Neuron (in vitro differentiated cells): ENCODE measurements at regions not wholly inside any gene's neighbourhood (a gene's known extent, or its start where the extent isn't known, plus 50 kb on each side); places are given as distances from the start of the nearest gene placed in this dataset.

Experiments
- H2AFZ ChIP-seq: one replicate; pipeline ENCODE4 v1.6.1; 2013; ENCODE audit warnings: low read depth, mild to moderate bottlenecking, inconsistent platforms, low read length, moderate library complexity
- H3K27me3 ChIP-seq: one replicate; pipeline ENCODE4 v1.6.1; 2013; ENCODE audit warnings: low read length; ENCODE audit not compliant: insufficient read depth
- H3K36me3 ChIP-seq: one replicate; pipeline ENCODE4 v1.6.1; 2013; ENCODE audit warnings: low read length; ENCODE audit not compliant: insufficient read depth
- H3K4me1 ChIP-seq: one replicate; pipeline ENCODE4 v1.6.1; 2013; ENCODE audit warnings: low read length; ENCODE audit not compliant: insufficient read depth
- H3K4me3 ChIP-seq: 2 replicates; pipeline ENCODE4 v1.5.1; 2013; ENCODE audit warnings: mild to moderate bottlenecking, low read length, moderate library complexity
- H3K9me3 ChIP-seq: one replicate; pipeline ENCODE4 v1.6.1; 2013; ENCODE audit warnings: low read length

GRCh38 chr2:235332240-235332890, 161.5 kb upstream of the AGAP1 start:
- no peaks in the 10 kb centered on the region for H3K9me3 ChIP-seq
- H3K27me3 ChIP-seq: no peaks in the 10 kb centered on the region
- no peaks in the 10 kb centered on the region for H3K4me1 ChIP-seq
- H3K4me3 ChIP-seq: no peak overlapping the region
- no peak overlapping the region for H2AFZ ChIP-seq
- no peaks in the 10 kb centered on the region for H3K36me3 ChIP-seq

DNA sequence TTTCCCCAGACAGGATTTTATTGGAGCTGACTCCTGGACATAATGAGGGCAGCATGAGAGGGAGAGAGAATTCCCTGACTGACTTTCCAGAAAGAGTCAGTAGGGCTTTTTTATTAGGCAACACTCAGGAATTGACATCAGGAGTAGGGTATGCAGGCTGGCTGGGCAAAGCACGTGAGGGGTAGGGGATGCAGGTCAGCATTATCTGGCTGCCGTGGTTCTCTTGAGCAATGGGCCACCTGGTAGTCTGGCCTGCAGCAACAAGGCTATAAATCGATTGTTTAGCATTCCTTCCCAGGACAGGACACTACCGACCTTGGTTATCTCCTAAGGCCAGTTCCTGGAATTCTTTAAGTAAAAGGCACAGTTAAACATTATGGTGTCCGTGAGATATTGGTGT, 160.8 kb upstream of the AGAP1 start:
- no peak overlapping the region for H2AFZ ChIP-seq
- no peaks in the 10 kb centered on the region for H3K27me3 ChIP-seq
- no peaks in the 10 kb centered on the region for H3K36me3 ChIP-seq
- no peak overlapping the region for H3K4me3 ChIP-seq
- H3K4me1 ChIP-seq: no peaks in the 10 kb centered on the region
- H3K9me3 ChIP-seq: no peaks in the 10 kb centered on the region

GRCh38 chr2:235334179-235334578, 159.7 kb upstream of the AGAP1 start:
- Histone ChIP-seq H3K4me3 (no peak overlapping the region), H2AFZ (no peak overlapping the region), H3K4me1 (no peaks in the 10 kb centered on the region), H3K9me3 (no peaks in the 10 kb centered on the region), H3K27me3 (no peaks in the 10 kb centered on the region), H3K36me3 (no peaks in the 10 kb centered on the region)

DNA sequence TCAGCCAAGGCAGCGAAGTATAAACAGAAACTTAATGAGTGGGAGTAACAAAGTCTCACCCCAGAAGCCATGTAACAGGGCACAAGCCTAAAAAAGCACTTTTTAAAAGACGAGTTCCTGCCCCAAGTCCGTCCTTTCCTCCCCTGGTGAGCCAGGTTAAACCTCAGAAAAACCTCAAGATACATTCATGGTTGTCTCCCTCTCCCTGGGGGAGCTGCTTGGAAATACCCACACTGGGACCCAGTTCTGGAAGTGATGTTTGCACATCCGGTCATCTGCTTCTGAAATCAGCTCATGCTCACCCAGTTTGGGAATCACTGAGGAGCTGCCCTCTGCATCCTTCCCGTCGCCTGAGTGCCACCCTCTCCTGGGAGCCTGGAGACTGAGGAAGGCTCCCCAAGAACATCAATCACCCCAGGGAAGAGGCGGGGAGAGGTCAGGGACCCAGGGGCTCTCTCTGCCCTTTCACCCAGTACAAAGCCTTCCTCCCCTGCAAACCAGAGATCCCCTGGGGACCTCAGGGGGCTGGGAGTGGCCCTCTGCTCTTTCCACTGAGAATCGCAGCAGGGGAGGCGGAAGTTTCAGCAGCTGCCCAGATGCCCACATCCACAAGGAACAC, 150.6 kb upstream of the AGAP1 start:
- H3K36me3 ChIP-seq: no peaks in the 10 kb centered on the region
- no peaks in the 10 kb centered on the region for H3K4me1 ChIP-seq
- H3K9me3 ChIP-seq: no peaks in the 10 kb centered on the region
- no peaks in the 10 kb centered on the region for H3K27me3 ChIP-seq
- H3K4me3 ChIP-seq: no peak overlapping the region
- no peak overlapping the region for H2AFZ ChIP-seq

- H3K4me3 ChIP-seq: no peak overlapping the region
- no peaks in the 10 kb centered on the region for H3K36me3 ChIP-seq
- no peaks in the 10 kb centered on the region for H3K27me3 ChIP-seq
Observed at GRCh38 chr2:235343869-235344268, 150.0 kb upstream of the AGAP1 start.

GRCh38 chr2:235345745-235346144, 148.1 kb upstream of the AGAP1 start:
- no peaks in the 10 kb centered on the region for H3K27me3 ChIP-seq
- no peak overlapping the region for H3K4me3 ChIP-seq
- H3K9me3 ChIP-seq: no peaks in the 10 kb centered on the region
- no peaks in the 10 kb centered on the region for H3K4me1 ChIP-seq
- H2AFZ ChIP-seq: no peak overlapping the region
- H3K36me3 ChIP-seq: no peaks in the 10 kb centered on the region

More at GRCh38 chr2:235343869-235344268, 150.0 kb upstream of the AGAP1 start:
- no peak overlapping the region for H2AFZ ChIP-seq
- no peaks in the 10 kb centered on the region for H3K9me3 ChIP-seq
- H3K4me1 ChIP-seq: no peaks in the 10 kb centered on the region

DNA sequence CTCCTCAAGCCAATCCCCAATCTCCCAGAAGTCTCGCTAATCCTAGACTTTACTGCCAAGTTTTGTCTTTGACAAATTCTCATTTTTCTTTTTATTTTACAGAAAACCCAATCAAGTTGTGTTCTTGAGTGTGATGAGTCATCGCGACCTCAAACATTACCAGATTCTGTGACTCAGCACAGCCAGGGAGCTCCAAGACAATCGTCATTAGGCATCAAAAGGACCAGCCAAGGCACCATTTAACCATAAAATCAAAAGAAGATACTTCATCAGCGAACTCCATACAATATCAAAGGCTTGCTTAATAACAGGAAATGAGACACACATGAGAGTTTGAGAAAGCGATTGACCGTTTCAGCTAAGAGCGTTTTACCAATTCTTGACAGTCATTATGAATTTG, 146.2 kb upstream of the AGAP1 start:
- Histone ChIP-seq H3K4me3 (no peak overlapping the region), H3K36me3 (no peaks in the 10 kb centered on the region), H3K9me3 (no peaks in the 10 kb centered on the region), H3K27me3 (no peaks in the 10 kb centered on the region), H2AFZ (no peak overlapping the region), H3K4me1 (no peaks in the 10 kb centered on the region)

GRCh38 chr2:235348329-235348728, 145.5 kb upstream of the AGAP1 start:
- Histone ChIP-seq H3K9me3 (no peaks in the 10 kb centered on the region), H3K27me3 (no peaks in the 10 kb centered on the region), H3K4me1 (no peaks in the 10 kb centered on the region), H2AFZ (no peak overlapping the region), H3K36me3 (no peaks in the 10 kb centered on the region), H3K4me3 (no peak overlapping the region)

DNA sequence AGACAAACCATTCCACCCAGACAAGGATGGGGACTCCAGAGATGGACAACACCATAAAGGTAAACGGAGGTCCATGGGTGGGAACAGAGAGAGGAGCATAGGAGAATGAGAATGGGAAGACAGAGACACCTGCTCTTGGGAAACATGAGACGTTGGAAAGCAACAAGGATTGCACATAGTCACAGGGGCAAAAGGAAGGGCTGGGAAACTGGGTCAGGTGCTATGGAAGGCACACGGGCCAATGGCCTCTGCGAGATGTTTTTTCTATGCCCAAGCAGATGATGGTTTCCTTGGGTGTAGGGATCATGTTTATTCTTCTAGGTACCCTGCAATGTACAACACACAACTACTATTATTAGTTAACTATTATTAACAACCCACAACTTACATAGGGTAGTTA, 143.6 kb upstream of the AGAP1 start:
- no peaks in the 10 kb centered on the region for H3K9me3 ChIP-seq
- no peaks in the 10 kb centered on the region for H3K36me3 ChIP-seq
- H2AFZ ChIP-seq: no peak overlapping the region
- H3K4me1 ChIP-seq: no peaks in the 10 kb centered on the region
- no peaks in the 10 kb centered on the region for H3K27me3 ChIP-seq
- H3K4me3 ChIP-seq: no peak overlapping the region

GRCh38 chr2:235352541-235352940, 141.3 kb upstream of the AGAP1 start:
- Histone ChIP-seq H3K4me1 (no peaks in the 10 kb centered on the region), H3K4me3 (no peak overlapping the region), H3K27me3 (no peaks in the 10 kb centered on the region), H2AFZ (no peak overlapping the region), H3K36me3 (no peaks in the 10 kb centered on the region), H3K9me3 (no peaks in the 10 kb centered on the region)

DNA sequence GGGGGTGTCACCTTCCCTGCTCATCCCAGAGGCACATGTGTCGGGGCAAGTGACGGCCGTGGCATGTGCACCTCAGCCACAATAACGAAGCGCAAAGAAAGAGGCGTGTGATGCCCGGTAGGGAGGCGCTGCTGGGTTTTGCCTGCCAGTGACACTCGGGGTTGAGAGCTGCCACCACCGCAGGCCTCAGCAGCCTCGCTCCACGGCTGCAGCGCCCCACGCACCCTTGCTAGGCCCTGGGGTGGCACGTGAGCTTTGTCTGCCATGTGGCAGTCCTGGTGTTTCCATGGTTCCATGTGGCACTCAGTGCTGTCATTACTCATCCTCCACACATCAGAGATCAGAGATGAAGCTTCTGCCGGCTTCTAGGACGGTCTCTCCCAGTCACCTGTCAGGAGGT, 136.0 kb upstream of the AGAP1 start:
- H3K4me3 ChIP-seq: no peak overlapping the region
- H3K4me1 ChIP-seq: no peaks in the 10 kb centered on the region

DNA sequence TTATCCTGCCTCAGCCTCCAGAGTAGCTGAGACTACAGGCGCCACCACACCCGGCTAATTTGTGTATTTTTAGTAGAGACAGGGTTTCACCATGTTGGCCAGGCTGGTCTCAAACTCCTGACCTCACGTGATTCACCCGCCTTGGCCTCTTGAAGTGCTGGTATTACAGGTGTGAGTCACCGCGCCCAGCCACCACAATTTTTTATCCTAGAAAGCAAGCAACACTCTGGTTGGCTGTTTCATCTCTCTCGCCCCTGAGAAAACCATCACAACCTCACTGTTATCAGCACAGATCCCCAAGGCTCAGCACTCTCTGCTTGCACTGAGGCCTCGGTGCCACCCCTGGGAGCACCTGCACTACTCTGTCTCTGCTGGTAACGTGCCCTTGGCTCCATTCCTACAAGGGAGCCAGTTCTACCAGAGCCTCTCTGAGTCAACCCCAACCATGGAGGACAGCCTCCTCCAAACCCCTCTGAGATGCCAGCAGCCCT, 134.8 kb upstream of the AGAP1 start:
- no peak overlapping the region for H3K4me3 ChIP-seq
- no peaks in the 10 kb centered on the region for H3K9me3 ChIP-seq
- H3K4me1 ChIP-seq: no peaks in the 10 kb centered on the region
- no peak overlapping the region for H2AFZ ChIP-seq
- no peaks in the 10 kb centered on the region for H3K27me3 ChIP-seq
- no peaks in the 10 kb centered on the region for H3K36me3 ChIP-seq

More for the DNA sequence above, 136.0 kb upstream of the AGAP1 start:
- Histone ChIP-seq H3K36me3 (no peaks in the 10 kb centered on the region), H3K9me3 (no peaks in the 10 kb centered on the region), H2AFZ (no peak overlapping the region), H3K27me3 (no peaks in the 10 kb centered on the region)

- no peaks in the 10 kb centered on the region for H3K4me1 ChIP-seq
- H3K27me3 ChIP-seq: no peaks in the 10 kb centered on the region
- no peaks in the 10 kb centered on the region for H3K9me3 ChIP-seq
- H2AFZ ChIP-seq: no peak overlapping the region
- H3K36me3 ChIP-seq: no peaks in the 10 kb centered on the region
- no peak overlapping the region for H3K4me3 ChIP-seq
Observed at GRCh38 chr2:235360446-235360845, 133.4 kb upstream of the AGAP1 start.

DNA sequence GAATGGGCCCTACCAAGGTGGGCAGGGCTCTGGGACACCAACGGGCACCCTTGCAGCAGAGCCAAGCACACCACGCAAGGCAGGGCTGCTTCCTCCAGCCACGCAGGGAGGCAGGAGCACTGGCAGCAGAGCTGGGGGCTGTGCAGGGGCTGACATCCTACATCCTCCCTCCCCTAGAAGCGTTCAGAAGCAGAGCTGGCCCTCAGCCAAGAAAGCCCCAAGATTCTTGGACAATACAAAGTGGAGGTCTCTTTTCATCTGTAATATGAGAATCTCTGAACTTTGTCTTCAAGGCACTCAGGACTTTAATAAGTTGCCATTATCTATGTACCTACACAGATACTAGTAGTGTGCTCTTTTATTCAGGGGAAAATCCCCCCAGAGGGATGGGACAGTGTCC, 128.1 kb upstream of the AGAP1 start:
- H3K36me3 ChIP-seq: no peaks in the 10 kb centered on the region
- no peaks in the 10 kb centered on the region for H3K9me3 ChIP-seq
- H3K27me3 ChIP-seq: no peaks in the 10 kb centered on the region
- H3K4me1 ChIP-seq: no peaks in the 10 kb centered on the region
- no peak overlapping the region for H2AFZ ChIP-seq
- no peak overlapping the region for H3K4me3 ChIP-seq
